ENCODE measurements at regions not wholly inside any gene's neighbourhood (a gene's known extent, or its start where the extent isn't known, plus 50 kb on each side); places are given as distances from the start of the nearest gene placed in this dataset.

DNA sequence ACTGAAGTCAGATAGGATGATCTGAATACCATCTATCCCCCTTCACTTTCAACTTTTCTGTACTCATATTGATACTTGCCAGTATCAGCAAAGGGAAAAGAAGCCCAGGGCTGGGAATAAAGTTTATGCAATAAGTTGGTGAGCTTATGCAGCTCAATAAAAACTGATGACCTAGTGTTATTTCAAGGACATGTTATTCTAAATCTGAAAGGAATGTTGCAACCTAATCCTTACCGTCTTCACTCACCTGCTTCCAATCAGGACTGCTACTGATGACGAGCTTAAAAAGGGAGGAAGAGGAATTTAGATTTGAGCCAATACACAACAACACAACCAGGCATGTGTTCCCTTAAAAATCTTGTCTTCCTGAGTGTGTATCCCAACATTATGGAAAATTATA lies 419.9 kb downstream of the SPRY1 start:
- TF ChIP-seq CTCF (IDR thresholded peaks at IDR 0.05; ENCODE audit: low read length), result no peak
- no peak for TF ChIP-seq EZH2 (IDR thresholded peaks at IDR 0.05; ENCODE audit: borderline replicate concordance, low read length)
